ENCODE measurements at regions not wholly inside any gene's neighbourhood (a gene's known extent, or its start where the extent isn't known, plus 50 kb on each side); places are given as distances from the start of the nearest gene placed in this dataset.

DNA sequence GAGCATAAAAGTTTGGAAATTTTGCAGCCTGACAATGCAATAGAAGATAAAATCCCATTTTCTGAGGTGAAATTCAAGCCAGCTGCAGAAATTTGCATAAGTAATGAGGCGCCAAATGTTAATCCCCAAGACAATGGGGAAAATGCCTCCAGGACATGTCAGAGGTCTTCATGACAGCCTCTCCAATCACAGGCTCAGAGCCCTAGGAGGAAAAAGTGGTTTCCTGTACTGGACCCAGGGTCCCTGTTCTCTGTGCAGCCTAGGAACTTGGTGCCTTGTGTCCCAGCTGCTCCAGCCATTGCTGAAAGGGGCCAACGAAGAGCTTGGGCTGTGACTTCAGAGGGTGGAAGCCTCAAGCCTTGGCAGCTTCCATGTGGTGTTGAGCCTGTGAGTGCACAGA, 1218.1 kb downstream of the GALC start:
- H3K79me1 ChIP-seq (ENCODE audit: low read depth in 1 of 2, low read length in 2 of 2): no peaks in the 10 kb centered on the region
- no peak overlapping the region for H2BK5ac ChIP-seq (ENCODE audit: low read depth, low read length, poor library complexity, severe bottlenecking)
- H4K20me1 ChIP-seq (ENCODE audit: insufficient read depth, low read length): no peaks in the 10 kb centered on the region
- no peak overlapping the region for H3K56ac ChIP-seq (ENCODE audit: extremely low read depth, insufficient read depth, low read length)
- ATAC-seq (ENCODE audit: low read depth): no peak
- DNase-seq: no peak
- H3K9ac ChIP-seq (ENCODE audit: low read depth, low read length): no peak overlapping the region
- no peak overlapping the region for H2BK15ac ChIP-seq (ENCODE audit: low read depth, low read length)
- H3K4me3 ChIP-seq (ENCODE audit: insufficient read depth, low read depth, low read length): no peak overlapping the region
- H4K5ac ChIP-seq (ENCODE audit: low read depth, low read length): no peak overlapping the region
- no peaks in the 10 kb centered on the region for H3K9me1 ChIP-seq (ENCODE audit: insufficient read depth, low read length)
- intact Hi-C loops (cut with micrococcal nuclease): no loop called here
- H3K4me2 ChIP-seq (ENCODE audit: low read depth, low read length): no peak overlapping the region
- H3K23ac ChIP-seq (ENCODE audit: low read depth, low read length): no peak overlapping the region
- H3K4me1 ChIP-seq (ENCODE audit: control insufficient read depth, insufficient read depth, low read length): peaks cover 3% of the 10 kb centered on the region; the same call in 1 of the 2 replicates
- POLR2A ChIA-PET (ENCODE audit: unreplicated experiment): no interaction called here
- H3K4ac ChIP-seq (ENCODE audit: low read depth, low read length): no peak overlapping the region
- no peak overlapping the region for H4K91ac ChIP-seq (ENCODE audit: insufficient read depth, low read depth, low read length)
- WGBS, 2 experiments (ENCODE audit: extremely low coverage in 2 of 2, insufficient read length in 1 of 2): 100% methylated on average over 1 of the region's 2 CpGs; no CpG with 5 or more reads in 1 of the 2 experiments
- no peaks in the 10 kb centered on the region for H3K9me3 ChIP-seq (ENCODE audit: control insufficient read depth, insufficient read depth, low read length)
- H2AK5ac ChIP-seq (ENCODE audit: low read depth, low read length): 0 out of 2 replicates have a peak overlapping the region, but pooled peaks have one; percentile 33
- H2BK120ac ChIP-seq (ENCODE audit: low read depth, low read length): no peak overlapping the region
- no peaks in the 10 kb centered on the region for H3K27me3 ChIP-seq (ENCODE audit: control insufficient read depth, insufficient read depth, low read length)
- BruUV-seq (replicated peaks): no TSS peak
- H3K14ac ChIP-seq (replicated peaks; ENCODE audit: low read depth, low read length): no peak overlapping the region
- in situ Hi-C loops (cut with MboI; ENCODE audit: low sequenced_read_pairs): no loop called here
- H4K8ac ChIP-seq (ENCODE audit: low read depth in 2 of 2, low read length in 2 of 2): no peak overlapping the region
- no peak overlapping the region for H2AFZ ChIP-seq (replicated peaks; ENCODE audit: low read length, poor library complexity)
- dilution Hi-C loops (cut with HindIII; ENCODE audit: low sequenced_read_pairs, unreplicated experiment): no loop called here
- no peak overlapping the region for H3K27ac ChIP-seq (ENCODE audit: insufficient read depth, low read length)
- H2BK20ac ChIP-seq (ENCODE audit: low read depth, low read length): no peak overlapping the region
- TF ChIP-seq CEBPB (IDR thresholded peaks at IDR 0.05; ENCODE audit: low read depth, low read length) (no peak), CHD1 (IDR thresholded peaks at IDR 0.05; ENCODE audit: low read depth, low read length) (no peak), NFE2L2 (IDR thresholded peaks at IDR 0.05; ENCODE audit: low read depth, low read length) (no peak), SMC3 (IDR thresholded peaks at IDR 0.05; ENCODE audit: low read depth, low read length) (no peak), POLR2A (IDR thresholded peaks at IDR 0.05; ENCODE audit: low read depth, low read length) (no peak), MAFK (IDR thresholded peaks at IDR 0.05; ENCODE audit: low read depth, low read length) (no peak), RFX5 (IDR thresholded peaks at IDR 0.05; ENCODE audit: low read depth, low read length) (no peak), FOS (IDR thresholded peaks at IDR 0.05; ENCODE audit: low read depth, low read length) (no peak), RAD21 (IDR thresholded peaks at IDR 0.05; ENCODE audit: low read length) (no peak), MAZ (IDR thresholded peaks at IDR 0.05; ENCODE audit: borderline replicate concordance, low read depth, low read length) (no peak), MXI1 (IDR thresholded peaks at IDR 0.05; ENCODE audit: borderline replicate concordance, low read depth, low read length) (no peak), BHLHE40 (IDR thresholded peaks at IDR 0.05; ENCODE audit: low read depth, low read length) (no peak), RCOR1 (IDR thresholded peaks at IDR 0.05; ENCODE audit: insufficient replicate concordance, low read length) (no peak)
- TF ChIP-seq, protein P1, sequence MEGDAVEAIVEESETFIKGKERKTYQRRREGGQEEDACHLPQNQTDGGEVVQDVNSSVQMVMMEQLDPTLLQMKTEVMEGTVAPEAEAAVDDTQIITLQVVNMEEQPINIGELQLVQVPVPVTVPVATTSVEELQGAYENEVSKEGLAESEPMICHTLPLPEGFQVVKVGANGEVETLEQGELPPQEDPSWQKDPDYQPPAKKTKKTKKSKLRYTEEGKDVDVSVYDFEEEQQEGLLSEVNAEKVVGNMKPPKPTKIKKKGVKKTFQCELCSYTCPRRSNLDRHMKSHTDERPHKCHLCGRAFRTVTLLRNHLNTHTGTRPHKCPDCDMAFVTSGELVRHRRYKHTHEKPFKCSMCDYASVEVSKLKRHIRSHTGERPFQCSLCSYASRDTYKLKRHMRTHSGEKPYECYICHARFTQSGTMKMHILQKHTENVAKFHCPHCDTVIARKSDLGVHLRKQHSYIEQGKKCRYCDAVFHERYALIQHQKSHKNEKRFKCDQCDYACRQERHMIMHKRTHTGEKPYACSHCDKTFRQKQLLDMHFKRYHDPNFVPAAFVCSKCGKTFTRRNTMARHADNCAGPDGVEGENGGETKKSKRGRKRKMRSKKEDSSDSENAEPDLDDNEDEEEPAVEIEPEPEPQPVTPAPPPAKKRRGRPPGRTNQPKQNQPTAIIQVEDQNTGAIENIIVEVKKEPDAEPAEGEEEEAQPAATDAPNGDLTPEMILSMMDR (conservative IDR thresholded peaks at IDR 0.05; ENCODE audit: low read depth, low read length): no peak
- TF ChIP-seq, protein P2, sequence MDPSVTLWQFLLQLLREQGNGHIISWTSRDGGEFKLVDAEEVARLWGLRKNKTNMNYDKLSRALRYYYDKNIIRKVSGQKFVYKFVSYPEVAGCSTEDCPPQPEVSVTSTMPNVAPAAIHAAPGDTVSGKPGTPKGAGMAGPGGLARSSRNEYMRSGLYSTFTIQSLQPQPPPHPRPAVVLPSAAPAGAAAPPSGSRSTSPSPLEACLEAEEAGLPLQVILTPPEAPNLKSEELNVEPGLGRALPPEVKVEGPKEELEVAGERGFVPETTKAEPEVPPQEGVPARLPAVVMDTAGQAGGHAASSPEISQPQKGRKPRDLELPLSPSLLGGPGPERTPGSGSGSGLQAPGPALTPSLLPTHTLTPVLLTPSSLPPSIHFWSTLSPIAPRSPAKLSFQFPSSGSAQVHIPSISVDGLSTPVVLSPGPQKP (IDR thresholded peaks at IDR 0.05; ENCODE audit: borderline replicate concordance, low read depth, low read length): no peak
- TF ChIP-seq, protein P3, sequence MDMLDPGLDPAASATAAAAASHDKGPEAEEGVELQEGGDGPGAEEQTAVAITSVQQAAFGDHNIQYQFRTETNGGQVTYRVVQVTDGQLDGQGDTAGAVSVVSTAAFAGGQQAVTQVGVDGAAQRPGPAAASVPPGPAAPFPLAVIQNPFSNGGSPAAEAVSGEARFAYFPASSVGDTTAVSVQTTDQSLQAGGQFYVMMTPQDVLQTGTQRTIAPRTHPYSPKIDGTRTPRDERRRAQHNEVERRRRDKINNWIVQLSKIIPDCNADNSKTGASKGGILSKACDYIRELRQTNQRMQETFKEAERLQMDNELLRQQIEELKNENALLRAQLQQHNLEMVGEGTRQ (IDR thresholded peaks at IDR 0.05; ENCODE audit: low read depth, low read length): no peak
- H3K18ac ChIP-seq (ENCODE audit: low read depth, low read length): no peak overlapping the region
- CTCF ChIA-PET: no interaction called here
- no peaks in the 10 kb centered on the region for H3K36me3 ChIP-seq (ENCODE audit: control insufficient read depth, insufficient read depth, low read length)
- no peak overlapping the region for H2AK9ac ChIP-seq (replicated peaks; ENCODE audit: low read depth, low read length, poor library complexity)

Data from IMR-90 (cell line).